NCI-H1694 (cell line): ENCODE measurements at regions not wholly inside any gene's neighbourhood (a gene's known extent, or its start where the extent isn't known, plus 50 kb on each side); places are given as distances from the start of the nearest gene placed in this dataset.
A peak's percentile ranks its signal among the peaks of the same experiment; 100 is the strongest.

Experiments
- DNase-seq: peaks from one replicate; lab custom pipeline; 2025; lab: John Stamatoyannopoulos, UW

DNA sequence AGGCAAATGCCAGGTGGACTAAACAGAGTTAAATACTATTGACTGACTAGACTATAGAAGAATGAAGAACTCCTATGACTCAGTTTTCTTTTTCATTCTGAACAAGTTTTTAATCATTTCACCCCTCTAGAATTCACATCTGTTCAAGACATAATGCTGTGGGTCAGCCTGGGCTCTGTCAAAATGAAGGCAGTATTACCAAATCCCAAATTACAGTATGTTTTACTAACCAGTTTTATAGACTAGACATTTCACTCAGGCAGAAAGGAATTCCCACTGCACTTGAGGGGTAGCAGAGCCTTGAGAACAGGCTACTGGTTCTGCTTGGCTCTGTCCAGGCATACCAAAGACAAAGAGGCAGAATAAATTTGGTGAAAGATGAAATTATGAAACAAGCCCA, 511.7 kb downstream of the EPHA4 start:
- no peak for DNase-seq

DNA sequence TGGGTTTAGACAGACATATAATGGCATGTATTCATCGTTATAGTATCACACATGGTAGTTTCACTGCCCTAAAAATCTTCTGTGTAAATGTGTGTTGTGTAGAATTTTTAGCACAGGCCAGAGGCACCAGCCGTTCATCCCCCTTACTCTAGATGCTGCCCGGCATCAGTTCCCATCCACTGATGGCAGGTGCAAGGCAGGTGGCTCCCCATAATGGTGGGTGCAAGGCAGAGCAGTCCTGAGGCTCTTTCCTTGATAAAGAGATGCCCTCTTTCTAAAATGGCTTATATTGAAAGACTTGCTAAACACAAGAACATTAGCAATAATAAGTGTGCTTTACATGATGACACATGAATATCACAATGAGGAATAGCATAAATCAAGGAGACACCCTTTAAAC, 508.5 kb downstream of the EPHA4 start:
- no peak for DNase-seq

DNA sequence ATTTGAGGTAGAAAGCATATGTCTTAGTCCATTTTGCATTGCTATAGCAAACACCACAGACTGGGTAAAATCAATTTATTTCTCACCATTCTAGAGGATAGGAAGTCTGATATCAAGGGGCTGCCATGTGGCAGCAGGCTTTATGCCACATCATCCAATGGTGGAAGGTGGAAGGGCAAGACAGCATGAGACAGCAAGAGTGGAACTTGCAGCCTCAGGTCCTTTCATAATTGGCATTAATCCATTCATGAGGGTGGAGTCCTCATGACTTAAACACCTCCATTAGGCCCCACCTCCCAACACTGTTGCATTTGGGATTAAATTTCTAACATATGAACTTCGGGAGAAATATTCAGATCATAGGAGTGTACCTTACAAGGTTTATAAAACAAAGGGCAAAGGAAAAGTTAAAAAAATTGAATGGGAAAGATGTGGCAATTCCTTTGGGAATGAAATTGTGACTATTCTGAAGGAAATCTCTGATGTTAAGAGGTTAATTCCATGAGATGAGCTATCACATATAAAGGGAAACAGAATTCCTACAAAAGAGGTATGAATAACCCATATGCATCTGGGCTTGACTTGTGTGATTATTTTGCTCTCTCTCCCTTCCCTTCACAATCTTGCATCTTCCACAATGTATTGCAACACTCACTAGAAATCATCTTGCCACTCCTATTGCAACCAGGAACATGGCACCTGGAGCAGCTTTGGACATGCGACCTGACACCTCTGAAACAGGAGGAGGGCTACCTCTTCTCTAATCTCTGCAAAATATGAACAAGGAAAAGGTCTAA, 507.8 kb downstream of the EPHA4 start:
- no peak for DNase-seq

DNA sequence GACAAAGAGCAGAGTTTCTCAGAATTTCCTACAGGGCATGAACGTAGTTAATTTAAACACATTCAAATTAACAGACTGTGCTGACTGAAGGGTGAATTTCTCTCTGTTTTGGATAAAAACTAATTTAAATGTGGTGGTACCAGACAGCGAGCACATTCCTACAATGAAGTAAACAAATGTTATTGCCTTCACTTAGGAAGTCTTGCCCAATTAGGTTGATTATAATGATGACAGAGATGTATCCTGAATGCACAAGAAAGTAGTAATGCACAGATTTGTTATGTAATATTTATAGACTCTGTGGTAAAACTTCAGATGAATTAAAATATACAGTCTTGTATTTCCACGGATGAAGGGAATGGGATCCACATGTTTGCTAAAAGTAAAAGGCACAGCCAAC, 507.2 kb downstream of the EPHA4 start:
- DNase-seq, result no peak

DNA sequence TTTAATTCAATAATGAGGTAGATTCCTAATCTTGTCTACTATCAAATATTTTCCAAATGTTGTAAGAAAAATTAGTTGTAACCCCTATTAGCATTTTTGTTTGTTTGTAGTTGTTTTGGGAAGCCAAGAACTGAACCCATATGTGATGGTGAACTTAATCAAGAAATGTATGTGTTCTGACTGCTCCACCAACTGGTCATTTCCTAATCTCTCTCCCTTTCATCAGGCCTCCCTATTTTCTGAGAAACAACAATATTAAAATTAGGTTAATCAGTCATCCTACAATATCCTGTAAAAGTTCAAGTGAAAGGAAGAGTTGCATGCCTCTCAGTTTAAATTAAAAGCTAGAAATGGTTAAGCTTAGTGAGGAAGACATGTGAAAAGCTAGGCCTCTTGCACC, 504.0 kb downstream of the EPHA4 start:
- DNase-seq, result no peak

DNA sequence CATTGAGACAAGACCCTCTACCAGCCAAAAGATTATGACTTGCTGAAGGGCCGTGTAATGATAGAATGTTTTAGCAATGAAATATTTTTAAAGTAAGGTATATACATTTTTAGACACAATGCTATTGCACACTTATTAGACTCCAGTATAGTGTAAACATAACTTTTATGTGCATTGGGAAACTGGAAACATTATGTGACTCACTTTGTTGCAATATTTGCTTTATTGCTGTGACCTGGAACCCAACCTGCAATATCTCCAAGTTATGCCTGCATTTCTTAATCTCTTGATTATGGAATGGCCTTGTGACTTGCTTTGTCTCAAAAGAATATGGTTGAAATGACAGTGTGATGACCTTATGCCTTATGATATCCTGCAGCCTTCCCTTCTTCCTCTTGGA, 502.0 kb downstream of the EPHA4 start:
- no peak for DNase-seq

DNA sequence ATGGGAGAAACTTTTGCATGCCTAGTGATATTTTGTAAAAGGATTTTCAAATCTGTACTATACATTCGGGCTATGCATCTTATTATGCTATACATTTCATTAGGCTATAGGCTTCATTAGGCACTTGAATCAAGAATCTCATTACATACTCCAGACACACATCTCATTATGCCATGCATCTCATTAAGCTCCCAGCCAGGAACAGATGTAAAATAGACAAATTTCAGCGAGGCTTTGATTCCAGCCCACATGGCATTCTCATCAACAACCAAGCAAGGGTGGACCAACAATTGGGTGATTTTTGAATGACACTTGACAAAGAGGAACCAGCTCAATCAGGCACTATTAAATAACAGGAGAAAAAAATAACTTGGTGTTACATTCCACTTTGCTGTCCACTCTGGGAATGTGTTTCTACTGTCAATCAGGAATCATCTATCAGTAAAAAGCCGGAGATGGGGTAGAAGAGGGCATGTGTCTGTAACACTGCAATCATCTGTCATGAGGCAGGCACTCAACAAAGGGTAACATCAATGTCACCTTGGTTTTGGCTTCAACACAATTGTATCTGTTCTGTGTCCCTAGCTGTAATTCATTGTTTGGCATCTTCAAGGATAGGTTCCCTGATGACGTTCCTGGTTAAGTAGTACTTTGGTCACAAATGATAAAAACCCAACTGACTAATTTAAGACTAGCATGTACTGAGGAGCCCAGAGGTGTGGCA, 498.6 kb downstream of the EPHA4 start:
- no peak for DNase-seq

DNA sequence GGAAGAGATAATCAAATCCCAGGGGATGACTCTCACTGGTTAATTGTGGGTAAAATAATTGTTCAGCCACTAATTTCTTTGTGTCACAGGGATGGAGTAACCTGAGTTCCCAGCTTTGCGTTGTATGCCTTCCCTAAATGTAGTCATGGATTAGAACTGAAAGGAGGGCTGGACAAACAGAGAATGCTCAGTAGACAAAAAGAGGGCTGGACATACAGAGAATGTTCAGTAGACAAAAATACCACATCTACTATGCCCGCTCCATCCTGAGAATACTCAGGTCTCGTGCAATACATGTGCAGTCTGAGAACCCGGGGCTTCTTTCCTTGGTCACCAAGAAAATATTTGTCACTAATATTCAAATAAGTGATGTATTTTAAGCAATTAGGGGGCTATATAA, 497.9 kb downstream of the EPHA4 start:
- DNase-seq, result no peak

DNA sequence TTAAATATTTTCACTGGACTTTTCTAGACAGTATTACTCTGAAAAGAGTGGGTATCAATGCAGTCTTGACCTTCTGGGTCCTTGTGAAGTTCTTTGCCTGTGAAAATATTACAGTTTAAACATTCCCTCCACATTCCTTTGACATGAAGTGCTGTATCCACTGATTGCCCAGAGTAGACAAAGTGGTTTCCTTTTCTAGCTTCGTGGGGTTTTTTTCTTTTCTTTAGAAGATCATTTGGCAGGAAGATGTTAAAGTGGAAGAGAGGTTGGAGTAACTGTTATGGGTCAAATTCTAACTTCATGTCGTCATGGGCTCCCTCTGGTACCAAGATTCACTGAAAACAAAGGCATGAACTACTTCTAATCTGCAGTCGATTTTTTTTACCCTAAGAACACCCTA, 496.9 kb downstream of the EPHA4 start:
- DNase-seq, result no peak

DNA sequence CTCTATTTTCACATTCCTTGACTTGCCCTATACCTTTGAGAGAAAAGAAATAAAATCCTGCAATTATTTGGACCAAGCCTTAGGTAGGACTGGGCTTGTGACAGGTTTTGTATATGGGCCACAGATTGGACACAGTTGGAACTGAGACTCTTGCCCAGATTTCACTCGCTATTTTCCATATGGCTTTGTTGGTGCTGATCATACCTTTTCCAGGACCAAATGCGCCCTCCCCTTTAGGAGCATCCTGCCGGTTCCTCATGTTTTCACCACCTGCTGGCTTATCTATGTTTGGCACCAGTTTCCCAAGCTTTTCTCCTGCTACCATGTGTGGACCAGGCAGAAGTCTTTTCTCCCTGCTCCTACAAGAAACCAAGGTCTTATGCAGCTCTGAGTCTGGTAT, 494.9 kb downstream of the EPHA4 start:
- DNase-seq, result no peak

DNA sequence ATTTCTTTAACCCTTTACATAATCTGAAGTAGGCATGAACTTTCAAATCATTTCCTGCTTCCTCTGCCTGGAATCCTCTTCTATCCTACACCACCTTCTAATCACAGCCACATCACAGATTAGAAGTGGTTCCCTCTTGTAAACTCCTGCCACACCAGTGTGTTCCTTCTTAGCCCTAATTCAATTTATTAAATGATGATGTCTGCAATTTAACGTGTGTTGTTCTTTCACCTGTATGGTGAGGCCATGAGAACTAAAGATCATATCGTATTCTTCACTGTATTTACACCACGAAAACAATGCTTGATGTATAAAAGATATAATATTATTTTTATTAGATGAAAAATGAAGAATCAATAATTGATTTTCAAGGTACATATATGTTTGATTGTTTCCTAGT, 494.3 kb downstream of the EPHA4 start:
- DNase-seq, result no peak

DNA sequence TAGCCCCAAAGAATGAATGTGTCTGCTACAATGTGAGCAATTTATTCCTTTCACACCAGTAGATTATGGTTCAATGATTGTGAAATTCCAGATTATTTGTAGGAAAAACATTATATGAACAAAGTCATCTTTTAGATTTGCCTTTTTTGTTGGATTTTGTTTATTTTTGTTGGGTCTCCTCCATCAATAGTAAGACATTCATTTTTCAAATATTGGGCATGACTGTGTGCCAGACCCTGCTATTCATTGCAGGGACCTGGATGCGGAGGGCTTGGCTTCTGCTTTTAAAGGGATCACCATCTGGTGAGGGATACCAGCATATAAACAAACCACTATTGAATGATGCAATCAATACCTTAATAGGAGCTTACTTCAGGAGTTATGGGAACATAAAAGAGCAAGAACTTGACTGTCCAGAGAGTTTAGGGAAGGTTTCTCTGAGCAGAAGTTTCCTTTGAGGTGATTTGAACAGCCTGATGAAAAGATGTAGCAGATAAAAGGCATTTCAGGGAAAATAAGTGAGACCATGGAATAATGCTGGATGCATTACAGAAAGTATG, 486.7 kb downstream of the EPHA4 start:
- DNase-seq, result peak; percentile 57

DNA sequence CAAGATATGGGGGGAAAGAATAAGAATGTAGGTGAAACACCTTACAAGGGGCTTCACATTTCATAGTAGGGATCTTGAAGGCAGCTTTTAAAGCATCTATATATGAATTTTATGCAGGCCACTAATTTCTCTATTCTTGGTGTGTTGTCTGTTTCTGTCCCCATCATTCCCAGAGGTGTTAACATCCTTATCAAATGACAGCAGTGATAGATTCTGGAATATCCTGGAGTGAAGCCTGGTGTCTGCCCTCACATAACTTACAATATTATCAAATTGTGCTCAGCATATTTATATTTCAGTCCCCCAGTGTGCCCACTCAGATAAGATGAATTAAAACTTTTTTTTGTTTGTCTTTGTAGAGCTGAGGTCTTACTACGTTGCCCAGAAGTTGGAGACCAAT, 486.2 kb downstream of the EPHA4 start:
- DNase-seq, result no peak

DNA sequence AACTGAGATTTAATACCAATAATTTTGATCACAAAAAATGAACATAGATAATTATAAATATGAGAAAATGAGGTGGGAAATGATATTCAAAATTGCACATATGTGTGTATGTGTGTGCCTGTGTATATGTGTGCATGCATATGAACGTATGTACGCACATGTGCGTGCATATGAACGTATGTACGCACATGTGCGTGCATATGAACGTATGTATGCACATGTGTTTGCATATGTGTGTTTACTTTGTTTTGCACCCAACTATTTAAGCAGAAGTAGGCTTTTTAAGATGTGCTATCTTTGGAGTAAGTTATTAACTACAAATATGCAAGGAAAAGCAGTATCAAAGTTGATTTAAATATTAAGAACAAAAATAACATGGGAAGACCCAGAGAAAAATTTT, 484.3 kb downstream of the EPHA4 start:
- DNase-seq, result no peak

DNA sequence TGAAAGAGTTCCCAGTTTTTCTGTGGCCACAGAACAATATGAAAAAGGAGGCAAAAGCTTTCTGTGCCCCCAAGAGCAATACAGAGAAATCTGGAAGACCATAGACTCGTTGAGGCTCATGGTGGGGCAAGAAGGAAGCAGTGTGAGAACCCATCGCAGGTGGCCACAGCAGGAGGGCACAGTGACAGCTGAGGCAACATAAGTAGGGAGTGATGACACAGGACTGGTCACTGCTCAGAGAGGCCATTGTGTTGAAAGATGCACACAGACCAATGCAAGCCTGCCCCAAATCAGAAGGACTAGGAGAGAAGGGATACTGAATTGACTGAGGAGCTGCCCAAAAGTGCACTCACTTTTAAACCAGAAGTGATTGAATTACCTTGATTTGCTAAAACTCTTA, 483.6 kb downstream of the EPHA4 start:
- no peak for DNase-seq

DNA sequence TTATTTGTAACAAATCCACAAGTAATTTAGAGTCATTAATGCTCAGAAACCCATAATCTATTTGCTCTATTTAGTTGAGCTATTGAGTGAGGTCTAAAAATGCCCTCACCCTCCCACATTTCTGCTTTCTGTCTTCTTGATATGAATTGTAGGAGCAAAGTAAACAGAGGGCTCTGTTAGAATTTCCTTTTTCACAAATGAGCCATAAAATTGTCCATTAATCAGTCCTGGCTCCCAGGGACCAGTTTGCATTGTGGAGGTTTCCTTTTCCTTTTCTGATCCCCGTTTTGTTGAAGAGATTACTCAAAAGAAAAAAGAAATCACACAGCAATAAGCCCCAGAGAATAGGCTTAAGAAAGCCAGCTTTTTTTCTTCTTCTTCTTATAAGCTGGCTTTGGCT, 476.7 kb downstream of the EPHA4 start:
- DNase-seq, result no peak

DNA sequence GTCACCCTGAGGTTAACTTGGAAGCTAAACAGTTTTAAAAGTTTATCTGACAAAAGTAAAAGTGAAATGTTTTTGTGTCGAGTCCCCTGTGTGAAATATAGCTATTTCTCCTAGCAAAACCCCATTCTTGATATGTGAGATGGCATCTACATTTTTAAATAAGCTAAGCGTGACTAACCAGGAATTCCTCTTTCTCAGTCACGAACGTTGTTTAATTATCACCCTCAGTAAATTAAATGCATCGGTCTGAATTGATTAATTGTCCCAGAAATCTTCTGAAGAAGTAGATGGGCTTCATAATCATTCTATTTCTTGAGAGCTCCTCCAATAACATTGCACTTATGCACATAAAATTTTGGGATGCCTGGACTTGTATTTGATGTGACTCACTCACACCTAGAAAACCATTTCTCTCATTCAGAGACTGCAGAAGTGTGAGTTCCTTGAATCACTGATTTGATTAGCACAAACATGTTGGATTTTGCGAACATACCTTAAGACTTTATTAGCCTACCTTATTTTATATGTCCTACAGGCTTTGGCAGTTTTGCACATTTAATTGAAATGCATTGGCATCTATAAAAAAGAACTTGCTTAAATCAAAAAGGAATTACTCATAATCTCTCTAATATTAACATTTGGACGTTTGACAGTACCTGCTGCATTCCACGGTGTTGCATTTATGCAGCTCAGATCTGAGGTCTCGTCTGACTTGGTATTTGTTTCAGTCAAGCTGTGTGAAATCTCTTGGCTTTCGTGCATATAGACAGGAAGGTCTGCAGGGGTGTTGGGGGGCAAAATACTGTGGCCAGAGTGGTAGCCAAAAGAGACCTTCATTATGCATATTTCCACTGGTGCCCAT, 475.2 kb downstream of the EPHA4 start:
- no peak for DNase-seq

DNA sequence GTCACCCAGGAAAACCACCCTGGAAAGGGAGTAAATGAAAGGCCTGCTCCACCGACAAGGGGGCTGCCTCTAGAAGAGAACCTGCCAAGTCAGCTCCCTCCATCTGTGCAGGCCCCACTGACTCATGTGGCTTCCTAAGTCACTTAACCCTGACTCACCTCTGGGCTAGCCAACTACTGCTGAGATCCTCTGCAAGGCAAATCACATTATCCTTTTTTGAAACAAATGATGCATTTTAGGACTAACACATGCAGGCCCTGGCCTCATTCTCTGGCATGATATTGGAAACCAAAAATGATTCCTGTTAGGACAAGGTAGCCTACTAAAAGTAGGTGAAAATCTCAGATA, 474.6 kb downstream of the EPHA4 start:
- peak; percentile 41 for DNase-seq

DNA sequence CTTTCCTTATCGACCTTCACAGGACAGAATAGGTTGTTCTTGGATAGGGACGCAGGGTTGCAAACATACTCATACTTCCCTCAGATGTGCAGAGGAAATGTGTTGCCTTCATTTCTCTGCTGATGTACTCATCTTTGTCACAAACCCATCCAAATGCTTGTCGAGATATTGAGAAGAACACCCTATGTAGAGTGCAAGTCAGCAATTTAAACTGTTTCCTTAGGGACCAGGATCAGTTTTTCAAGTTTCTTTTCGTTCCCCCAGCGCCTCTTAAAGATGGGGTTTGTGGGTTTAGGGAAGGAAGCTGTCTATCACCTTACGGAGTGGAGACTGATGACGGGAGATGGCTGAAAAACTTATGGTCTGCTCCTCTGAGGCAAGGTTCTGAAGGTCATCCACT, 474.2 kb downstream of the EPHA4 start:
- DNase-seq, result no peak

DNA sequence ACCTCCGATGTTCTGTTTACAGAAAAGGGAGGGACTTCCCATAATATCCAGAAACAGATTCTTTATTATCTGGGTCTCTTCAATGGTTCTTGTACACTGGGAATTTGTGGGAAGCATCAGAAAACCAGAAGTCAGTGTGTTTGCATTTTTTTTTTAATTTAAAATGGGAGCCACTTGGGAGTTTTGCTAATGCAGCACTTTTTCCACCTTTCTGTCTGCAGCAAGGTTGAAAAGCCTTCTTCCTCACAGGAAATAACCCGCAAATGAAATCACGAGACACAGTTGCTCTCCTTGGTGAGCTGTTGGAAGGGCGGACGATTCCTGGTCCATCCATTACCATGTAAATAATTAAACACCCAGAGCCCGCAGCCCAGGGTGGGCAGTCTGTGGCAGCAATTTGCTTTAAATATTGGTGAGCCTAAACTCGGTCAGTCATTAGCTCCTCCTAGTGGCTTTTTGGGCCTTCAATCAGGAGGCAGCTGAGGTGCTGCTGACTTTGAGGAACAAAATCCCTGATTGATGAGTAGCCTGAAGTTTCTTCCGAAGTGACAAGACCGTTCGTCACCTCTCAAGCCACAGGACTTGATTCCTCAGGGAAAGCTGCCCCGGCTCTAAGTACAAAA, 471.5 kb downstream of the EPHA4 start:
- no peak for DNase-seq

DNA sequence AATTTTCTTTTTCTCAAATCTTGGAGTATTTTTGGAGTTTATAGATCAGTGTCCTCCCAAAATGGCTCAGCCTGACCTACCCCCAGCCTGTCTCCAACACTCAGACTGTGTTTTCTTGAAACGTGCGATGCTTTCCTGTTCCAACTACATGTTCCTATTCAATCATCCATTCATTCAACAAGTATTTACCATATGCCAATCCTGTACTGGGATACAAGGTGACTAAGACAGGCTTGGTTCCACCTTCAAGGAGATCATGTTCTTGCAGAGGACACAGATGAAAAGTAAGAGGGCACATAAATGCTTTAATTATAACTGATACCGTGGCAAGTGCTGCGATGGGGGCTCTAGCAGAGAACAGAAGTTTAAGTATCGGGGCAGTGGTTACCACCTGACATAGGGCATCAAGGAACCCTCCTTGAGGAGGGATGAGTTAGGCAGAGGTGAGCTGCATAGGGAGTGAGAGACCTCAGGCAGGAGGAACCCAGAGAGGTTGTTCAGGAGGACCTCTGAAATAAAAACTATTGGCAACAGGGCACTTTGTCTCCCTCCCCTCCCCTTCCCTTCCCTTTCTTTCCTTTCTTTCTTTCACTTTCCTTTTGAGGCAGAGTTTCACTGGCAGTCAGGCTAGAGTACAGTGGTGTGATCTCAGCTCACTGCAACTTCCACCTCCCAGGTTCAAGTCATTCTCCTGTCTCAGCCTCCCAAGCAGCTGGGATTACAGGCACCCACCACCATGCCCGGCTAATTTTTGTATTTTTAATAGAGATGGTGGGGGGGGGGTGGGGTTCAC, 469.0 kb downstream of the EPHA4 start:
- no peak for DNase-seq
